GM21576 (cell line): ENCODE measurements at regions not wholly inside any gene's neighbourhood (a gene's known extent, or its start where the extent isn't known, plus 50 kb on each side); places are given as distances from the start of the nearest gene placed in this dataset.

Experiments used
- ATAC-seq: cut with Tn5 transposase; IDR thresholded peaks from one replicate; pipeline ENCODE4 v1.9.1; 2021; ENCODE audit warnings: mild to moderate bottlenecking, moderate library complexity; ENCODE audit not compliant: unreplicated experiment

DNA sequence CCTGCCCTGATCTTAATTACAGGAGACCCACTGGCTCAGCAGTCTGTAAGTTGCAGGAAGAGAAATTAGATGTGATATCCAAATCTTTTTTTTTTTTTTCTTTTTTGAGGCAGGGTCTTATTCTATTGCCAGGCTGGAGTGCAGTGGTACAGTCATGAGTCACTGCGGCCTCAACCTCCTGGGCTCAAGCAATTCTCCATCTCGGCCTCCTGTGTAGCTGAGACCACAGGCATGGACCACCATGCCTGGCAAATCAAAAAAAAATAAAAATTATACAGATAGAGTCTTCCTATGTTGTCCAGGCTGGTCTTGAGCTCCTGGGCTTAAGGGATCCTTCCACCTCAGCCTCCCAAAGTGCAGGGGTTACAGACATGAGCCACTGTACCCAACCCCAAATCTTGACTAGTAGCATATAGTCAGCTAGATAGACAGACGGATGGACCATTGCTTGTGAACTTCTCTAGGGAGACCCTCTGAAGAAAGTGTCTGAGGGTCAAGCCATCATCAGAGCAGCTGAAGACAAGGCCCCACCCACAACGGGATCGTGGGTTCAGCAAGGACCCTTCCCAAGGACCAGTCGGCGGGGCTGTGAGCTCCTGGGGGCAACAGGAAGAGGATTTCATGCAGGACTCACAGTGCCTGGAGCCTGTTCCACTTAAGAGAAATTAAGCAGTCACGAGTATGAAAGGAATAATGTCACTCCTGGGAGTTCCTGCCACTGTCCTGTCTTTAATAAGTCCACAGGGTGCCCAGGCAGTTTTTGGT is 222.7 kb downstream of the ANKRD60 start:
- ATAC-seq = no peak

- ATAC-seq = no peak
These were observed 223.6 kb downstream of the ANKRD60 start for GRCh38 chr20:58004900-58005299.

- ATAC-seq = no peak
These were observed 224.3 kb downstream of the ANKRD60 start for GRCh38 chr20:58004146-58004545.

- ATAC-seq = no peak
These were observed 224.9 kb downstream of the ANKRD60 start for GRCh38 chr20:58003525-58003924.

DNA sequence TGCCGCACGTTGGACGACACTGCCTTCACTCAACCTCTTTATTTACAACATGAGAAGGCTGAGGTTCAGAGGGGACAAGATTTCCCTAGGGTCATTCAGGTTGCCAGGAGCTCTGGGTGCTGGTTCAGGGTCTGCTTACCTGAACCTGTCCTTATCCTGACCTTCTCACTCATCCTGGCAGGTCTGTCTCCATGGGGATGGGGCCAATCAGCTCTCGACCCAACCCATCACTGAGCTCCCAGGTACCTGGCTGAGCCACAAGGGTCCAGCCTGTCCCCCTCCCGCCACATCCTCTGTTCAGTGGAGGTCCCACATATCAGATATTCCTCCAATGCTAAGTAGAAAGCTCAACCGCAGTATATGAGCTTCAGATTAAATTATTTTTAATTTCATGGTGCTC is 225.6 kb downstream of the ANKRD60 start:
- ATAC-seq = no peak

DNA sequence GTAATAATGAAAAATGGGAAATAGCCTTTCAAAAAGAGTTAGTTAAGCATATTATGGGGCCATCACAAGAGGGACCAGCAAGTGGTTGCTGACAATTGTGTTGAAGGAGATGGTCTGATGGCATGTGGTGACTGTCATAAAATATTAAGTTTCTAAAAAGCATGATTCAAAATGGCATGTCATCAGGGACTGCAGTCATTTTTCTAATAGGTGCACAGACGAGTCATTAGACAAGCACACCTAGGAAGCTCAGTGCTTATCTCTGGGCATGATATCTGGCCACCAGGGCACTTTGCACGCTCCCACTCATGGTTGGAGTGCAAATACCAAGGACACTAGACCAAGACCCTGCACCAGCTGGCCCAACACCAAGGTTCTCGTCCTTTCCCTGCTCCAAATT is 226.5 kb downstream of the ANKRD60 start:
- ATAC-seq = no peak

GRCh38 chr20:58001381-58001780 is 227.1 kb downstream of the ANKRD60 start:
- ATAC-seq = no peak

GRCh38 chr20:58000861-58001260 is 227.6 kb downstream of the ANKRD60 start:
- ATAC-seq = no peak

- ATAC-seq = no peak
These were observed 228.9 kb downstream of the ANKRD60 start for GRCh38 chr20:57999465-58000111.

DNA sequence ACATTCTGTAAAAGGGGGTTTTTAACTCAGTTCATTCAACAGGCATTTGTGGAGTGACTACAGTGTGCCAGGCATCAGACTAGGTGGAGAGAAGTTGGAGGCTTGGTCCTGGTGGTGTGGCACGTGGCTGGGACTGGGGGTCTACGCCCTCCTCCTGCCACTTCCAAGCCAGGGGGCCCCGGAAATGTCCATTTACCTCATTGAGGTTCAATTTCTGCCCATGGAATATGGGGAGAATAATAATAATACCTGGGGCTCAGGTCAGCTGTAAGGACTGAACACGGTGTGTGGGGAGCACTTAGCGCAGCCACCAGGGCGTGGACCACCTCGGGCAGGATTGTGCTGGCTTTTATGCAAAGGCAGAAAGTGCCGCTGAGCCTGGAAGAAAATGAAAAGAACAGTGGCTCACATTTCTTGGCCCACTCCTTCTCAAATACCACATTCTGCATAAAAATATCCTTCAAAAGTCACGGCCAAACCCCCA is 229.4 kb downstream of the ANKRD60 start:
- ATAC-seq = no peak

DNA sequence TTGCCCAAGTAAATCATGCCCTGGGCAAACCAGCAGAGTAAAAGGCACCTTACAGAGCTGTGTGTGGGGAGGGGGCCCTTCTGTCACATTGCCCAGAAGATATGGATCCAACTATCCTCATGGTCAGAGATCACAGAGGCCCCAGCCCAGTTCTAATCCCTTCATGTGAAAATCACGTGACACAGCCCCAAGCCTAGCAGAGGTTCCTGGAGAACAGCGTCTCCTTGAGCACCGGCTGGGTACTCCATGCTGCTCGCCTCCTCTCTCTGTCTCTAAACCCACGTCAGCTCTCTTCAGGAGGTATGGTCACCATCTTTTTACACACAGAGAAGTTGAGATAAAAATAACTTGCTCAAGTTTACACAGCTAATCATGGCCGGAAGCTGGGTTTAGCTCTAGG is 230.2 kb downstream of the ANKRD60 start:
- ATAC-seq = no peak

DNA sequence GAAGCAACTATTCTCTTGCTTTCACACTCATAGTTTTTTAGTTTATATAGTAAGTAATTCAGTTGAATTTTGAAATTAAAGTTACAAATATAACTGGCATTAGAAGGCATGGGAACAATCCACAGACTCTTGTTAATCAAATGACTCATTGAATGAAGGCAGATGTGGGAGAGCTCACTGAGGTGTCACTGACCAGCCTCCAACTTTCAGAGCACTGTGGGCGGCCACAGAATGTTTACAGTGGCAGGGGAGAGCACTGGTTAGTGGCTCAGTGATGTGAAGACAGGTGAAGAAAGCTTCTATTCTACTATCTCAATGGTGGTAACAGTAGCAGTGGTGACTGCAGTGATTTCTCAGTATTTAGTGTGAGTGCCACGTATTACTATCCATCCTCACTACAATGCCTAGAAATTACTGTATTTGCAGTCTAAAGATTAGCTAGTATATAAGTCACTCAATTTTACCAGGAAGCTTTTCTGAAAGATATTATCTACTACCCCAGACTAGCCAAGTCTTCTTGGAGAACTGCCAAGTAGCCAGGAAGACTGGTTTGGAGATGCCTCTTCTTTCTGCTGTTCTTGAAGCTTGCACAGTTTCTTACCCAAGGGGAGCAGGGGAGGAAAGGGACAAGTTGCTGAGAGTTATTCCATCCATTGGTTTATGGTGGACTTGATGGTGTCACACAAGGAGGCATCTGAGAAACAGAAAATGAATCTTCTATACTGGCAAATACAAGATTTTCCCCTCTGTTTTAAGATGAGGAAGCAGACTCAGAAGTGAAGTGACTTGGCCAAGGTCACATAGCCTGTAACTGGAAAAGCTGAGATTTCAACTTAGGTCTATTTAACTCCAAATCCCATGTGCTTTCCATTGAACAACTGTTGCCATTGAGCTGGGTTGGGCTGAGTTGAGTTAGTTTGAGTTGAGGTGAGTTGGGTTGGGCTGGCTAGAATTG is 231.2 kb downstream of the ANKRD60 start:
- no peak for ATAC-seq

DNA sequence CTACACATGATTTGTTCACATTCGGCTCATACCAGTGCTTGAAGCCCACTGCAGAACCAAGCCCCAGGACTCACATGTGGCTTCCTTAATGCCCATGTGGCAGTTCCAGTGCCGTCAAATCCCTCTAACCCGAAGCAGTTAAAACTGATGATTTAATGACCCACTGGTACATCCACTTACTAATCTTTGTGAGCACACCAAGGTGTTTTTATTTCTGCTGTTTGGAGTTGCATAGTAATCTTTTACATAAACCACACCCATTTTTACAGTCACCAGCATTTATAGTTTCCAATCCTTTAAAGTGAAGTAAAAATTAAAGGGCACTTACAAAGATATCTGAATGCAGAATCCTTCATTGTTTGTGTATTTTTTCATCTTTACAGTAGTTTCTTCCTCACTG is 232.0 kb downstream of the ANKRD60 start:
- no peak for ATAC-seq

DNA sequence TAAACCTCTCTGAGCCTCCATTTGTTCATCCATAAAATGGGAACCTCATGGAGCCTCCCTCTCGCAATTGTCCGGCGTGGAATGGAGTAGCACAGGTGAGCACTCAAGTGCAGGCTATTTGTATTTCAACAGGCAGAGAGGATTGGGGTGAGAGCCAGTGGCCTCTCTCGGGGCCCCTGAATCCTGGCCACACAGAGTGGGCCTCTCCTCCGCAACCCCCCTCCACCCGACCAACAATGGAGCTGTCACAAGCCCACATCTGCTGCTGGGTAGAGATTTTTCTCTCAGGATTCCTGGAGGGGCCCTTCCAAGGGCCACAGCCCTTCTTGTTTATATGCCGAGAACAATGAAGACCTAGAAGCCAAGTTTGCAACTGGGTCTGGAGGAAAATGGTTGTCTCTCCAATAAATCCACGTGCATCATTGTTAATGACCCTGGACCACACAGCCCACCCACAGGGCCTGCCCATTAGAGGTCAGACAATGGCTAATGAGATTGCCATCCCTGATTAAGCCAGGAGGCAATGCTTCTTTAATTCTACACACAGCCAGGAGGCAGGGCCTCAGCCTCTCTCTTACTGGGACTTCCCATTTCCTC is 233.0 kb downstream of the ANKRD60 start:
- ATAC-seq = no peak

- ATAC-seq = no peak
These were observed 234.6 kb downstream of the ANKRD60 start for GRCh38 chr20:57993716-57994431.

DNA sequence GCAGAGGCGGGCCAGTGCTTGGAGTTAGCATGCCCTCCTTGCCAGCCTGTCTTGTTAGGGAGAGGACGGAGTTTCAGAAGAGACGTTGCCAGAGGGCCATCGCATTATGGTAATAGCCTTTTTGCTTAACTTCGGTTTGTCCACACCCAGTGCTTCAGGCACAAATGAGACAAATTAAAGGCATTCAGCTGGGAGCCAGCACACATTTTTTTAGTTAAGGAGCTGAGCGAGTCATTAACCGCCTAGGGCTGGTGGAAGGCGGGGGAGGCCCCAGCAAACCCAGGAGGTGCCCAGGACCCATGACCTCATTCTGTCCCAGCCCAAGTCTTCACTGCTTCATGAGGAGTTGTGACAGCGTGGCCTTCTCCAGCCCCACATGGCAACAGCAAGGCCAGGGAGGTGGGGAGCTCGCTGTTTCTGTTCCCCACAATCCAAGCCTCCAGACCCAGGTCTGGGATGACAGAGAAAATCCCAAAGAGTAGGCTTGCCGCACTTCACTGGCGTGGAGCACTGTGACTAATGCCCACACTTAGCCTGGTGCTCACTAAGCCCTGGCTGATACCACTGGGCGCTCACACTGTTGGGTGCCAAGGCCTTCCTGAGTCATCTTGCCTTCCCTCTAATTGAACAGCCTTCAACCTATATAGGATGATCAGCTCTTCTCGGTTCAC is 237.1 kb downstream of the ANKRD60 start:
- ATAC-seq = no peak

GRCh38 chr20:57990396-57990987 is 238.0 kb downstream of the ANKRD60 start:
- ATAC-seq = no peak

- no peak for ATAC-seq
These were observed 239.6 kb downstream of the ANKRD60 start for GRCh38 chr20:57988828-57989227.

- no peak for ATAC-seq
These were observed 240.0 kb downstream of the ANKRD60 start for GRCh38 chr20:57988422-57988821.
